HEK293 (cell line): ENCODE measurements at regions not wholly inside any gene's neighbourhood (a gene's known extent, or its start where the extent isn't known, plus 50 kb on each side); places are given as distances from the start of the nearest gene placed in this dataset.

ENCODE experiments used
- CTCF ChIP-seq: fragments of 450-650 bp; formaldehyde crosslinking; IDR thresholded peaks from 2 replicates; pipeline ENCODE4 v1.5.1; 2016; ENCODE audit warnings: missing biosample characterization, missing genetic modification characterization
- RBAK ChIP-seq: fragments of 450-650 bp; formaldehyde crosslinking; IDR thresholded peaks from 2 replicates; pipeline ENCODE4 v1.5.1; 2016; ENCODE audit warnings: missing biosample characterization, missing genetic modification characterization
- TCF7L2 ChIP-seq: IDR thresholded peaks from 2 replicates; pipeline ENCODE4 v1.6.1; 2011; ENCODE audit warnings: low read depth, mild to moderate bottlenecking, inconsistent platforms, low read length, moderate library complexity, borderline replicate concordance
- ZBTB20 ChIP-seq: fragments of 450-650 bp; formaldehyde crosslinking; IDR thresholded peaks from 2 replicates; pipeline ENCODE4 v1.5.1; 2016; ENCODE audit warnings: missing biosample characterization, missing genetic modification characterization
- ZBTB44 ChIP-seq: fragments of 450-650 bp; IDR thresholded peaks from 2 replicates; pipeline ENCODE4 v1.5.1; 2018; ENCODE audit warnings: missing biosample characterization, mild to moderate bottlenecking, missing genetic modification characterization
- ZNF366 ChIP-seq: fragments of 450-650 bp; formaldehyde crosslinking; conservative IDR thresholded peaks from 2 replicates; pipeline ENCODE4 v1.5.1; 2016; ENCODE audit warnings: missing biosample characterization, missing genetic modification characterization
- ZNF48 ChIP-seq: fragments of 450-650 bp; formaldehyde crosslinking; IDR thresholded peaks from 2 replicates; pipeline ENCODE4 v1.5.1; 2016; ENCODE audit warnings: missing biosample characterization, missing genetic modification characterization
- ZNF670 ChIP-seq: fragments of 450-650 bp; formaldehyde crosslinking; IDR thresholded peaks from 2 replicates; pipeline ENCODE4 v1.5.1; 2016; ENCODE audit warnings: missing biosample characterization, missing genetic modification characterization, low read depth

- no peak for TF ChIP-seq ZNF366 (tag by site-specific recombination)
- TF ChIP-seq ZNF48 (tag by site-specific recombination), result no peak
- TF ChIP-seq CTCF, result no peak
- TF ChIP-seq ZBTB20, result no peak
- no peak for TF ChIP-seq ZBTB44 (tag by site-specific recombination)
- TF ChIP-seq RBAK, result no peak
- no peak for TF ChIP-seq TCF7L2
- TF ChIP-seq ZNF670 (tag by site-specific recombination), result no peak
Observed at GRCh38 chr11:92440701-92441442, 216.3 kb downstream of the FAT3 start.
